ENCODE measurements at regions not wholly inside any gene's neighbourhood (a gene's known extent, or its start where the extent isn't known, plus 50 kb on each side); places are given as distances from the start of the nearest gene placed in this dataset.

DNA sequence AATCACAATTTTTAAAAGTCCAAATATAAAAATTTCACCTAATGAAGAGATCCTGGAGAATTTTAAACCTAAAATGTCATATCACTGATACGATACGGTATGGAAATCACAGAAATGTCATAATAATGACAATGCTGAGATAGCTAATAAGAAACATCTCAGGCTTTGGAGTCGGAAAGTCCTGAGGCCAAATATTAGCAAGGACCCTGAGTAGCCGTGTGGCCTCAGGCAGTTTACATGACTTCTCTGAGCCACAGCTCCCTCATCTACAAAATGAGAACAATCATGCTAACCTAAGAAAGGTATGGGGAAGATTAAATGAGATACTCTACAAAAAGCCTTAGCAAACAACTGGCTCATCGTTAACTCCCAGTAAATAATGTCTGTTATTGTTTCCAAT lies 100.9 kb upstream of the NEBL start:
- DNase-seq = no peak

DNA sequence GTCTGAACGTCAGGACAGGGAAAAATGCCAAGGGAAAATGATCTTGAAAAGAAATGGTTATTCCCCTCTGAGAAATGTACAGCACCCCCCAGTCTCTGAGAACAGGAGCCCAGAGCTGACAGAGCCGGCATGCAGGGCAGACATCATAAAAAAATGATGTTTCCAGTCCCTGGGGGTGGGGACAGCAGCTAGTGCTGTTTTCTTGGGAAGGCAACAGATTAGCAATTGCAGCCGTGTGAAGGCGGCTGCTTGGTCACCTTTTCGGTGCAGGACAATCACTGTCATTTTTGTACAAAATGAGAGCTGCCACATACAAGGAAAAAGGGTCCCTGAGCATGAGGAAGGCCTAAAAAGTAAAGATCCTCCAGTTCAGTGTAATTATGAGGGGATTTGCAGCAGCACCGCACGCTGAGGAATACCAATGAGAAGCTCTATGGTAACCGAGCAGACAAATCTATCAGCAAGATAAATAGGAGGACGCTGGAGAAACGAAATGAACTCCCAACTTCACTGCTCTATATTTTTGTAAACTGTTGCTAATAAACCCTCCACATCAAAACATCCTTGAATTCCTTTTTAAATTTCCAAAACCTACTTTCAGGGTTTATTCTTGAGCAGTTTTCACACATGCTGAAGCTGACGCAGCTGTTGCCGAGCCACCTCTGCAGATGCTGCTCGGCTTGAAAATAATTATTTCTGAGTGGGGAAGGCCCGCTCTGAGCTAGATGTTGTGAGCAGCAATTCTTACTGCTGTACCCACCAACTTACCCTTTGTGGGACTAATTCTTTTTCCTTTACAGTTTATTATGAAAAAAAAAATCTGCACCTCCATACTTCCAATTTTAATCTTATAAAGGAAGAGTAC lies 98.2 kb upstream of the NEBL start:
- DNase-seq = no peak

DNA sequence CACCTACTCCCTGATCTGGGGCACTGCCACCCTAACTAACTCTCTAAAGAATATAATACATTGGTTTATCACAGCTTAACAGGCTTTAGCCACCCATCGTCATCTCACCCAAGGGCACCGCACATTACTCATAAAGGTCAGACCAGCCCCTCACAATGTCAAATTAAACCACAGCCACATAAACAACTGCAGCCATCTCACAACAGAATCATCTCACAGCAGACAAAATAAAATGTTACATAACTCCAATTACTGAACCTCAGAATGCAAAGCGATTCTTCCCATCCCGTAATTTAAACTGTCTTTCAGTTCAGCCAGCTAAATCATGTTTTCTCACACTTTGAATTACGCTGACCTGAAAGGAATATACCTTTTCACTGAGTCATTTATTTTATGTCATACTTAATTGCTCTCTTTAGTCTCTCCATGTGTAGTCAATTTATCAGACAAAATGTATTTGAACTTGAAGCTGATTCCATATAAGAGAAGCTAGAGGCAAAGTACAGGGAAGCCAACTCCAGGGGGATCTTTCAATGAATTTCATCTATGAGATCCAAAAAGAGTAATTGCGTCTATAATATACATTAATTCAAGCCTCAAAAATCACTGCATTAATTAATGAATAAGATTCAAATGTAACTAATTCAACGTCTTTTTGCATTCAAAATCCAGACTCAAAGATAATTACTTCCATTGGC lies 96.9 kb upstream of the NEBL start:
- DNase-seq = no peak

- DNase-seq = no peak
These were observed 96.3 kb upstream of the NEBL start for GRCh38 chr10:20993389-20993788.

GRCh38 chr10:20991526-20991925 lies 94.4 kb upstream of the NEBL start:
- no peak for DNase-seq

GRCh38 chr10:20990604-20991003 lies 93.5 kb upstream of the NEBL start:
- DNase-seq = no peak

DNA sequence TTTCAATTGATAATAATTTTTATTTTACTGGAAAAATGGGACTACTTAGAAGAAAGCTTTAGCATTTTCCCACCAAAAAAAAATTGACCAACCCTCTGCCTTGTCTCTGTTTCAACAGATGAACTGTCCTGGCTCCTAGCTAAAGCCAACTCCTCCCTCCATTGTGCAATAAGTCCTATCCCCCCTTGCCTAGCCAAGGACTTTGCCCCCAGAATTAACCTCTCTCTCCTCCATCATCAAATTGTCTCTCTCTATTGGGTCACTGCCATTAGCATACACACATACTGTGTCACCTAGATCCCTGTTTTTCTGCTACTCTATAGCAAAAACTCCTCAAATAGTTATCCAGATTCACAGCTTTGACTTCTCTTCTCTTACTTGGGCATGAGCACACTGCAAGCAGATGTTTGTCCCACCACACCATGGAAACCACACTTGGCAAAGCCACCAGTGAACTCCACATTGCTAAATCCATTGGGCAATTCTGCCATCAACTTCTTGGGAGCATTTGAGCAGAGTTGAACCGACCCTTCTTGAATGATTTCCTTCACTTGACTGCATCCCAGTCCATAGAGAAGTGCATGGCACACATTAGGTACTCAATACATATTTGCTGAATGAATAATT lies 91.4 kb upstream of the NEBL start:
- no peak for DNase-seq

DNA sequence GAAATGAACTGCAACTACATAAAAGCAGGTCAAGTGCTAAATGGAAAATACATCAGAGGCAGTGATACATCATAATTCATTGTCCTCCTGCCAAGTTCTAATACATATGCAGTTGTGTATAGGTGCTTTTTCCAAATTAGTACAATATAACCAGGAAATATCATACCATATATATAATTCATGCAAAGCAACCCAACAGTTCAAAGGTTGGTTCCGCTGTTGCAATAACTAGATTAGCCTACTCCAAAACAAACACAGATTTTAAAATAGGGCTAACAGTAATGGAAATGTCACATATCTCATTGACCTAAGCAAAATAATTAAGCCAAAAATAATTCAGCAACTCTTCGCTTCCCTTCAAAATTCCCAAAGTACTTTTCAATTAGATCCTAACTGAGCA lies 88.9 kb upstream of the NEBL start:
- no peak for DNase-seq

DNA sequence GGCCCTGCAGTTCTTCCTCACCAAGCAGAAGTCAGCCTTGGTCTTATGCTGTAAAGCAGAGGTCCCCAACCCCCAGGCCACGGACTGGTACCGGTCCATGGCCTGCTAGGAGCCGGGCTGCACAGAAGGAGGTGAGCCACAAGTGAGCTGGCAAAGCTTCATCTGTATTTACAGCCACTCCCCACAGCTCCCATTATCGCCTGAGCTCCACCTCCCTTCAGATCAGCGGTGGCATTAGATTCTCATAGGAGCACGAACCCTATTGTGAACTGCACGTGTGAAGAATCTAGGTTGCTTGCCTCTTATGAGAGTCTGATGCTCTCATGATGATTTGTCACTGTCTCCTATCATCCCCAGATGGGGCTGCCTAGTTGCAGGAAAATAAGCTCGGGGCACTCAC lies 87.6 kb upstream of the NEBL start:
- DNase-seq = no peak

DNA sequence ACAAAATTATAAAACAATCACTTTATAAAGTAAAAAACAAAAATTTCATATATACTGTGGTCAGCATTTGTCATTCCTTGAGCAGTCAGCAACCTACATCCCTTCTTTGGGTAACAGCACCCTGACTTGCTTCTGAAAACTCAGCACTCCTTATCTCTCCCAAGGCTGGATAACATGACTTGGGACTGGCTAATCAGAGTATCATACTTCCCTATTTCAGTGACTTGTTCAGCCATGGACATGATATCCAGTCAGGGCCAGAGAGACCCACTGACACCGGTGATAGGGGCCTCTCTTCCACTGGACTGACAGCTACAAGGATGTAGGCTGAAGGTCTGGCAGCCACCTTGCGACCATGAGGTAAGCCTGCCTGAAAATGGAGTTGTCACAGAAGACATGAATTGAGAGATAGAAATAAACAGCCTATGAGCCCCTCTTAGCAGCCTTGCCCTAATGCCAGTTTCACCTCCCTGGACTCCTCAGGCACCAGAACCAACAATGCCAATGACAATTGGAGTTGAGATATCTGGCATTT lies 84.4 kb upstream of the NEBL start:
- DNase-seq = no peak

DNA sequence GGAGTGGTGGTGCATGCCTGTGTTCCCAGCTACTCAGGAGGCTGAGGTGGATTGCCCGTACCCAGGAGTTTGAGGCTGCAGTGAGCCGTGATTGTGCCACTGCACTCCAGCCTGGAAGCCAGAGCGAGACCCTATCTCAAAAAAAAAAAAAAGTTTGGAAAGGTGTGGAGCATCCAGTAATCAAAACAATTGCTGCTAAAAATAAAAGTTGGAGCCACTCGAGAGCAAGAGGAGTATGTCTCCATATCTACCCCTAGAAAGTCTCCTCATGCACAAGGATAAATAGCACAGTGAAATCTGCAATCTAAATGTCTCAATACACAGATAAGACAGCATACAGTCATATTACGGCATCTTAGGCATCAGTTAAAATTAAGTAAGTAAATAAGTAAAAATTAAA lies 81.5 kb upstream of the NEBL start:
- DNase-seq = no peak

GRCh38 chr10:20977300-20977699 lies 80.2 kb upstream of the NEBL start:
- DNase-seq = no peak

DNA sequence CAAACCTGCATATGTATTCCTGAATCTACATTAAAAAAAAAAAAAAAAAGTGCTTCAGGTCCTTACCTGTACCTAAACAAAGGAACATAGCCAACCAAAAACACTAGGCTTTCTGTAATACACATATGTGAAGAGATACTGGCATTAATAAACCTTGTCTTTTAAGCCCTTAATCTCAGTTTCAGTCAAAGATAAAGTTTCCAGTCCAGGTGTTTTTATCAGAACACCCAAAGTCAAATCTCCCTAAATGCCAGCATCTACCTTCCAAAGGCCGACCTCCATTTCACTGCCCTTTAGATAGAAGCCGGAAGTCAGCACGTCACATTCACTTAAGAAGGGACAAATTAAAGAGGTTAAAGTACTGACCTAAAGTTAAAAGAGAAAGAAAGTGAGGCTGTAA lies 79.8 kb upstream of the NEBL start:
- DNase-seq = no peak

DNA sequence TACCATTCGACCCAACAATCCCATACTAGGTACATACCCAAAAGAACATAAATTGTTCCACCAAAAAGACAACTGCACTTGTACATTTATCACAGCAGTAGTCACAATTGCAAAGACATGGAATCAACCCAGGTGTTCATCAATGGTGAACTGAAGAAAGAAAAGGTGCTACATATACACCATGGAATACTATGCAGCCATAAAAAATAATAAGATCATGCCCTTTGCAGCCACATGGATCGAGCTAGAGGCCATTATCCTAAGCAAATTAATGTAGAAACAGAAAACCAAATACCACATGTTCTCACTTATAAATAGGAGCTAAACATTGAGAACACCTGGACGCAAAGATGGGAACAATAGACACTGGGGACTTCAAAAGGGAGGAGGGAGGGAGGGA lies 79.3 kb upstream of the NEBL start:
- DNase-seq = no peak

GRCh38 chr10:20975236-20975635 lies 78.1 kb upstream of the NEBL start:
- DNase-seq = no peak

DNA sequence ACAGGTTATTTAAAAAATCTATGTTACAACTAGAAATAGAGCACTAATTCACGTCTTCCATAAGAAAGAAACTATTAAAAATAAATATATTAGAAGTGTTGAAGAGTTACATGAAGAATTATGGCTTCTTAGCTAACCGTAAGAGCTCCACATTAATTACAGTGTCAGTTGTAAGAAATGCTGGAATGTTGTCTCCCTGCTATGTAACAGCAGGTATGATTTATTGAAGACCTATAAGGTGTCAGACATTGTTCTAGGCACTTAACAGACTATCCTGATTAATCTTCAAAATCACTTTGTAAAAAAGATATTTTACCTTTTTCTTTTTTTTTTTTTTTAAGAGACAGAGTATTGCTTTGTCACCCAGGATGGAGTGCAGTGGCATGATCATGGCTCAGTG lies 75.8 kb upstream of the NEBL start:
- DNase-seq = no peak

DNA sequence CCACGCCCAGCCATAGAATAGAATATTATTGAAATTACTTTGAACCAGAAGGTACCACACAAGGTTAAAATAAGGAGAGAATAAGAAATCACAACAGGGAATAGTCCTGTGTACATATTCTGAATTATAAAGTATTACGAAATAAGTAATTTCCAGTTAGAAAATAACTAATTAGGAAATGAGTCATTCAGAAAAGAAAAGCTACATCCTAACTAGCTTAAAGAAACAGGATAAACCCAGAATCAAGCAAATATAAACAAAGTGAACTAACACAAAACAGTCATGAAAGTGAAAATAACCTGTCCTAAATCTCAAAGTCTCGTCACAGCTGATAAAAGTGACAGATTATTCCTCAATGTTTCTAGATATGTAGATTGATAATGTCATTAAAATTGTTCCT lies 74.8 kb upstream of the NEBL start:
- DNase-seq = no peak

GRCh38 chr10:20970708-20971107 lies 73.6 kb upstream of the NEBL start:
- DNase-seq = no peak

DNA sequence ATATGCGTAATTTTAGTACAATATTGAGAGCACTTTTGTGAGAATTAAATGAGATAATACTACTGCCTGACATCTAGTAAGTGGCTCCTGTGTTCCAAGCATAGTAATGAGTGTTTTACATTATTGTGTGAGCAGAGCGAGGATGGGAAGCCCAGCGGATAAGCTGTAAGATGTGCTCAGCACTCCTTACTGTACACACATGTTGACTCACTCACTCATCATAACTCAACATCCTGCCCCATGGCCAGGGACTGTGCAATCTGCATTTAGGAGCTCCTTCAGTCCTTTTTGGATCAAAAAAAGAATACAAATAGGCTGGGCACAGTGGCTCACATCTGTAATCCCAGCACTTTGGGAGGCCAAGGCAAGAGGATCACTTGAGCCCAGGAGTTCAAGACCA lies 72.9 kb upstream of the NEBL start:
- no peak for DNase-seq

GRCh38 chr10:20966426-20966825 lies 69.3 kb upstream of the NEBL start:
- DNase-seq = no peak

GRCh38 chr10:20963721-20964595 lies 66.8 kb upstream of the NEBL start:
- no peak for DNase-seq

- DNase-seq = no peak
These were observed 65.9 kb upstream of the NEBL start for GRCh38 chr10:20963056-20963455.

GRCh38 chr10:20962165-20962564 lies 65.1 kb upstream of the NEBL start:
- no peak for DNase-seq
